Adrenal gland (tissue), 5 donors: ENCODE measurements at regions not wholly inside any gene's neighbourhood (a gene's known extent, or its start where the extent isn't known, plus 50 kb on each side); places are given as distances from the start of the nearest gene placed in this dataset.

Experiments
- CTCF ChIP-seq, 6 experiments: fragments of 450-650 bp in 4 of 6; fragments of 200-600 bp in 2 of 6; sonication (generic) in 1 of 6; IDR thresholded peaks; 1 replicate in 5 of 6; 2 replicates in 1 of 6; pipeline versions ENCODE4 v1.5.1 to v1.8.0; 2016 to 2021; ENCODE audit warnings: antibody characterized with exemption in 6 of 6, mild to moderate bottlenecking in 2 of 6, moderate library complexity in 1 of 6
- POLR2A ChIP-seq, 2 donors: fragments of 450-650 bp; IDR thresholded peaks; one replicate each; pipeline ENCODE4 v1.6.1; 2017; ENCODE audit warnings: antibody characterized with exemption in 2 of 2, mild to moderate bottlenecking in 2 of 2, moderate library complexity in 1 of 2
- donor health status: DM: no; HTN: no; CAD: no.

GRCh38 chr4:63983224-63983623 lies 426.0 kb downstream of the TECRL start:
- no peak for TF ChIP-seq CTCF (IDR thresholded peaks at IDR 0.05)
- no peak for TF ChIP-seq POLR2A (IDR thresholded peaks at IDR 0.05)
